Esophagus squamous epithelium (tissue), 5 donors: ENCODE measurements at regions not wholly inside any gene's neighbourhood (a gene's known extent, or its start where the extent isn't known, plus 50 kb on each side); places are given as distances from the start of the nearest gene placed in this dataset.

Experiments
- DNase-seq: peaks from one replicate; lab custom pipeline; 2025; lab: John Stamatoyannopoulos, UW
- H3K27ac ChIP-seq, 4 donors: fragments of 200-600 bp; sonication (generic); one replicate each; pipeline ENCODE4 v1.5.1; 2016 to 2019; ENCODE audit warnings: mild to moderate bottlenecking in 1 of 4
- H3K27me3 ChIP-seq, 4 donors: fragments of 200-600 bp; sonication (generic); 1 replicate in 3 of 4; 2 replicates in 1 of 4; pipeline versions ENCODE4 v1.5.1 to v1.6.0; 2017 to 2021; ENCODE audit warnings: antibody characterized with exemption in 1 of 4
- H3K36me3 ChIP-seq, 3 donors: fragments of 200-600 bp; sonication (generic); one replicate each; pipeline ENCODE4 v1.5.1; 2016 to 2019
- H3K4me1 ChIP-seq, 3 donors: fragments of 200-600 bp; sonication (generic); one replicate each; pipeline ENCODE4 v1.5.1; 2017 to 2019
- H3K4me3 ChIP-seq, 4 donors: fragments of 200-600 bp; sonication (generic); 1 replicate in 3 of 4; 2 replicates in 1 of 4; pipeline ENCODE4 v1.5.1; 2016 to 2019; ENCODE audit warnings: mild to moderate bottlenecking in 2 of 4, moderate library complexity in 1 of 4
- H3K9me3 ChIP-seq, 3 donors: fragments of 200-600 bp; sonication (generic); one replicate each; pipeline ENCODE4 v1.5.1; 2016 to 2019
- POLR2A ChIP-seq, 4 donors: fragments of 450-650 bp; IDR thresholded peaks; one replicate each; pipeline ENCODE4 v1.6.1; 2017; ENCODE audit warnings: antibody characterized with exemption in 4 of 4, mild to moderate bottlenecking in 4 of 4, moderate library complexity in 3 of 4
- WGBS, 2 donors: methylation state at CpG; one replicate each; pipeline ENCODE4 v1.1.5; 2018; 5-methylcytosine and 5-hydroxymethylcytosine counted together
- intact Hi-C: fragments of 100-400 bp; cut with DNase I; formaldehyde crosslinking; loops from one replicate; pipeline ENCODE4 v1.15.0; 2022
- TF ChIP-seq, protein P1 (sequence below), 6 experiments: fragments of 450-650 bp in 4 of 6; fragments of 200-600 bp in 2 of 6; sonication (generic) in 2 of 6; IDR thresholded peaks; one replicate each; pipeline ENCODE4 v1.5.1; 2016 to 2019; ENCODE audit warnings: antibody characterized with exemption in 6 of 6, mild to moderate bottlenecking in 4 of 6, moderate library complexity in 4 of 6
- donor health status: DM: yes; HTN: yes; CAD: no.

- Histone ChIP-seq H3K36me3 (no peaks in the 10 kb centered on the region), H3K27me3 (no peaks in the 10 kb centered on the region), H3K4me1 (no peaks in the 10 kb centered on the region), H3K27ac (no peak overlapping the region), H3K9me3 (no peaks in the 10 kb centered on the region), H3K4me3 (no peak overlapping the region)
- TF ChIP-seq, protein P1, sequence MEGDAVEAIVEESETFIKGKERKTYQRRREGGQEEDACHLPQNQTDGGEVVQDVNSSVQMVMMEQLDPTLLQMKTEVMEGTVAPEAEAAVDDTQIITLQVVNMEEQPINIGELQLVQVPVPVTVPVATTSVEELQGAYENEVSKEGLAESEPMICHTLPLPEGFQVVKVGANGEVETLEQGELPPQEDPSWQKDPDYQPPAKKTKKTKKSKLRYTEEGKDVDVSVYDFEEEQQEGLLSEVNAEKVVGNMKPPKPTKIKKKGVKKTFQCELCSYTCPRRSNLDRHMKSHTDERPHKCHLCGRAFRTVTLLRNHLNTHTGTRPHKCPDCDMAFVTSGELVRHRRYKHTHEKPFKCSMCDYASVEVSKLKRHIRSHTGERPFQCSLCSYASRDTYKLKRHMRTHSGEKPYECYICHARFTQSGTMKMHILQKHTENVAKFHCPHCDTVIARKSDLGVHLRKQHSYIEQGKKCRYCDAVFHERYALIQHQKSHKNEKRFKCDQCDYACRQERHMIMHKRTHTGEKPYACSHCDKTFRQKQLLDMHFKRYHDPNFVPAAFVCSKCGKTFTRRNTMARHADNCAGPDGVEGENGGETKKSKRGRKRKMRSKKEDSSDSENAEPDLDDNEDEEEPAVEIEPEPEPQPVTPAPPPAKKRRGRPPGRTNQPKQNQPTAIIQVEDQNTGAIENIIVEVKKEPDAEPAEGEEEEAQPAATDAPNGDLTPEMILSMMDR (IDR thresholded peaks at IDR 0.05) = no peak
- TF ChIP-seq POLR2A (IDR thresholded peaks at IDR 0.05) = no peak
- WGBS, 2 donors = 62 to 82% methylated on average over 6 of the region's 6 CpGs
- no peak for DNase-seq
- intact Hi-C loops = no loop called here
Observed at GRCh38 chr4:32680946-32681345, 1960.8 kb downstream of the PCDH7 start.

GRCh38 chr4:32684160-32684559 lies 1964.0 kb downstream of the PCDH7 start:
- no peaks in the 10 kb centered on the region for H3K9me3 ChIP-seq
- no peaks in the 10 kb centered on the region for H3K36me3 ChIP-seq
- no peak for TF ChIP-seq POLR2A (IDR thresholded peaks at IDR 0.05)
- TF ChIP-seq, protein P1 (IDR thresholded peaks at IDR 0.05) = no peak
- intact Hi-C loops = no loop called here
- no peaks in the 10 kb centered on the region for H3K4me1 ChIP-seq
- H3K4me3 ChIP-seq = no peak overlapping the region
- DNase-seq = no peak
- H3K27ac ChIP-seq = no peak overlapping the region
- H3K27me3 ChIP-seq = no peaks in the 10 kb centered on the region
- 85 to 88% methylated on average over 1 of the region's 1 CpG for whole genome bisulfite sequencing, 2 donors

DNA sequence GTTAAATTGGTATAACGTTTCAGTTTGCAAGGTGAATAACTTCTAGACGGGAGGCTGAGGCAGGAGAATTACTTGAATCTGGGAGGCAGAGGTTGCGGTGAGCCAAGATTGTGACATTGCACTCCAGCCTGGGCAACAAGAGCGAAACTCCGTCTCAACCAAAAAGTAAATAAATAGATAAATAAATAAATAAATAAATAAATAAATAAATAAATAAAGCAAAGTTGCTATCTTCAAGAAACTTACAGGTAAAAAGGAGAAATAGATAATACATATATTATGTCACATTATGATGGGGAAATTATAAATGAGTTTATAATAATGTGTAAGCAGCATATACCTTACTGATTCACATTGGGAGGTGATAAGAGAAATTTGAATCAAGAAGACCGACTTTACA lies 1966.0 kb downstream of the PCDH7 start:
- no peaks in the 10 kb centered on the region for H3K4me1 ChIP-seq
- DNase-seq = no peak
- 88% methylated on average over 6 of the region's 6 CpGs for WGBS, 2 donors
- H3K4me3 ChIP-seq = no peak overlapping the region
- intact Hi-C loops = no loop called here
- H3K27me3 ChIP-seq = no peaks in the 10 kb centered on the region
- no peak overlapping the region for H3K27ac ChIP-seq
- TF ChIP-seq, protein P1 (IDR thresholded peaks at IDR 0.05) = no peak
- no peak for TF ChIP-seq POLR2A (IDR thresholded peaks at IDR 0.05)
- H3K36me3 ChIP-seq = no peaks in the 10 kb centered on the region
- H3K9me3 ChIP-seq = no peaks in the 10 kb centered on the region

- Histone ChIP-seq H3K9me3 (no peaks in the 10 kb centered on the region), H3K27me3 (no peaks in the 10 kb centered on the region), H3K4me1 (no peaks in the 10 kb centered on the region), H3K27ac (no peak overlapping the region), H3K4me3 (no peak overlapping the region), H3K36me3 (no peaks in the 10 kb centered on the region)
- intact Hi-C loops = no loop called here
- 77 to 87% methylated on average over 3 of the region's 3 CpGs for WGBS, 2 donors
- TF ChIP-seq POLR2A (IDR thresholded peaks at IDR 0.05) = no peak
- TF ChIP-seq, protein P1 (IDR thresholded peaks at IDR 0.05) = no peak
- no peak for DNase-seq
Observed at GRCh38 chr4:32689518-32689917, 1969.3 kb downstream of the PCDH7 start.

DNA sequence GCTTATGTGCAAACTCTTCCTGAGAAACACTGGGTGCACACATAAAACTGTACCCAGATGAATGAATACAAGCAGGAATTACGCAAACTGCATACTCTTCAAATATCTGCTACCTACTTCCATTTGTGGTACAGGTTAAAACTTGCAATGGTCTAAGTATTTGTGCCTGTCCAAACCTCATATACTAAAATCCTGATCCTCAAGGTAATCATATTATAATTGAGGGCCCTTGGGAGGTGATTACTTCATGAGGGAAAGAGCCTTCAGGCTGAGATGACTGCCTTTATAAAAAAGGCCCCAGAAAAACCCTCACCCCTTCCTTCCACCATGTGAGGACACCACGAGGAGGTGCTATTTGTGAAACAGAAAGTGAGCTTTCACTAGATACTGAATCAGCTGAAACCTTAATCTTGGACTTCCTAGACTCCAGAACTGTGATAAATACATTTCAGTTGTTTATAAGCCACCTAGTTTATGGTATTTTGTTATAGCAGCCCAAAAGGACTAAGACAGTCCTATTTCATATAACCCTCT lies 1977.2 kb downstream of the PCDH7 start:
- Histone ChIP-seq H3K4me1 (no peaks in the 10 kb centered on the region), H3K36me3 (no peaks in the 10 kb centered on the region), H3K9me3 (no peaks in the 10 kb centered on the region), H3K27me3 (no peaks in the 10 kb centered on the region), H3K27ac (no peak overlapping the region), H3K4me3 (no peak overlapping the region)
- intact Hi-C loops = no loop called here
- no peak for DNase-seq
- 47 to 49% methylated on average over 2 of the region's 2 CpGs for WGBS, 2 donors
- TF ChIP-seq POLR2A (IDR thresholded peaks at IDR 0.05) = no peak
- TF ChIP-seq, protein P1 (IDR thresholded peaks at IDR 0.05) = no peak
